ENCODE measurements at regions not wholly inside any gene's neighbourhood (a gene's known extent, or its start where the extent isn't known, plus 50 kb on each side); places are given as distances from the start of the nearest gene placed in this dataset.

DNA sequence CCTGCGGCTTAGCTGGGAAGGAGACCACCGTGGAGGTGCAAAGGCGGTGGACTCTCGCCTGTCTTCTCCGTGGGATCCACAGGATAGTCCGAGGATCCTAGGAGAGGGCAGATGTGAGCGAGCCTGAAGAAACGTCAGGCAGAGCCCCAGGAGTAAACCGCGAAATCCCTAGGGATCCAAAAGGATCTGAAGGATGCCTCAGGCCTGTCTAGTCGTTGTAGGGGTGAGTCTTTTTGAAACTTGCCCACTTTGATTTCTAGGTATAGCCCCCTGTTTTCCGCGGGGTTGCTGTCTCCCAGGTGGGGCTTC lies 576.5 kb downstream of the KCNJ18 start (continued):
- no peak for TF ChIP-seq ZBTB3 (CRISPR knock-in tag; IDR thresholded peaks at IDR 0.05; ENCODE audit: borderline replicate concordance, low read depth)
- TF ChIP-seq ZBED4 (CRISPR knock-in tag; IDR thresholded peaks at IDR 0.05; ENCODE audit: borderline replicate concordance), result no peak

DNA sequence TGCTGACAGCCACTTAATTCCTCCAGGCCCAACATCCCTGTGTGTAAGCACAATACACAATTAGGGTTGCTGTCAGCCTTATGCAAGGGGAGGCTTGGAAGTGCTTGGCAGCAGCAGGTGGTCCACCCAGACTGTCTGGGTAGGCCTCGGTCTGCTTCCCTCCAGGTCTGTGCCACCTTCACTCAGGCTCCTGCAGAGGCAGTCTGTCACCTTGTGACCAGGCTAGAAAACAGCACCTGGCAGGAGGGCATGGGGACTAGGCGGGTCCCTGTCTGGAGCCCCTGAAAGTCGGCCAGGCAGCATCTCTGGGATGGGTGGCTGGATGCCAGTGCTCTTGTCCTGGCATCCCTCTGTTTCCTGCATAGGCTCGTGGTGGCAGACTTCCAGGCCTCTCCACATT lies 578.1 kb downstream of the KCNJ18 start:
- Histone ChIP-seq H3K36me3 (replicated peaks in 1 of 2; ENCODE audit: control insufficient read depth in 1 of 2, insufficient read depth in 2 of 2, low read length in 2 of 2) (no peaks in the 10 kb centered on the region), H3K4me2 (ENCODE audit: low read depth, low read length) (no peak overlapping the region), H3K9me3 (ENCODE audit: low read length) (no peaks in the 10 kb centered on the region), H3K4me3 (replicated peaks in 1 of 3; ENCODE audit: insufficient read depth in 1 of 3, low read depth in 2 of 3, low read length in 3 of 3) (no peak overlapping the region), H3K27me3 (ENCODE audit: control insufficient read depth in 1 of 2, insufficient read depth in 2 of 2, low read length in 2 of 2) (no peaks in the 10 kb centered on the region), H4K20me1 (ENCODE audit: insufficient read depth, low read length) (no peaks in the 10 kb centered on the region), H3K4me1 (ENCODE audit: insufficient read depth, low read length) (no peaks in the 10 kb centered on the region), H2AFZ (ENCODE audit: low read length) (no peak overlapping the region), H3K79me2 (ENCODE audit: insufficient read depth, low read length) (no peaks in the 10 kb centered on the region), H3K27ac (ENCODE audit: extremely low read length, insufficient read depth, low read length) (no peak overlapping the region), H3K9ac (ENCODE audit: insufficient read depth, low read depth, low read length) (no peak overlapping the region)
- in situ Hi-C loops (cut with HindIII; ENCODE audit: extremely low pct_ligation_motif_present, low pct_unique_long_range_greater_than_20kb) (no loop called here), intact Hi-C loops (cut with micrococcal nuclease; ENCODE audit: unreplicated experiment) (no loop called here)
- BruUV-seq (replicated peaks), result no TSS peak
- CTCF ChIA-PET (ENCODE audit: low intra/inter-chr PET ratio, low total read pairs), result no interaction called here
- no peak for ATAC-seq
- POLR2A ChIA-PET, result no interaction called here
- WGBS (ENCODE audit: low lambda C conversion rate), result 0% methylated on average over 2 of the region's 4 CpGs
- no peak for FAIRE-seq
- no peak for DNase-seq (ENCODE audit: low spot score)
- TF ChIP-seq POGZ (CRISPR knock-in tag; IDR thresholded peaks at IDR 0.05) (no peak), MED1 (CRISPR knock-in tag; IDR thresholded peaks at IDR 0.05) (no peak), CENPX (CRISPR knock-in tag; IDR thresholded peaks at IDR 0.05) (no peak), RFX3 (CRISPR knock-in tag; IDR thresholded peaks at IDR 0.05) (no peak), DMTF1 (CRISPR knock-in tag; IDR thresholded peaks at IDR 0.05) (no peak), SMAD1 (CRISPR knock-in tag; IDR thresholded peaks at IDR 0.05; ENCODE audit: borderline replicate concordance, low read depth) (no peak), AKNA (CRISPR knock-in tag; IDR thresholded peaks at IDR 0.05; ENCODE audit: borderline replicate concordance) (no peak), PHF8 (CRISPR knock-in tag; IDR thresholded peaks at IDR 0.05) (no peak), SMYD3 (CRISPR knock-in tag; IDR thresholded peaks at IDR 0.05) (no peak), SP140L (CRISPR knock-in tag; IDR thresholded peaks at IDR 0.05; ENCODE audit: borderline replicate concordance) (no peak), HIVEP1 (CRISPR knock-in tag; IDR thresholded peaks at IDR 0.05) (no peak)
- TF ChIP-seq, protein P1, sequence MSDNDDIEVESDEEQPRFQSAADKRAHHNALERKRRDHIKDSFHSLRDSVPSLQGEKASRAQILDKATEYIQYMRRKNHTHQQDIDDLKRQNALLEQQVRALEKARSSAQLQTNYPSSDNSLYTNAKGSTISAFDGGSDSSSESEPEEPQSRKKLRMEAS (IDR thresholded peaks at IDR 0.05), result no peak
